HK-2 (cell line): ENCODE measurements at regions not wholly inside any gene's neighbourhood (a gene's known extent, or its start where the extent isn't known, plus 50 kb on each side); places are given as distances from the start of the nearest gene placed in this dataset.
A peak's percentile ranks its signal among the peaks of the same experiment; 100 is the strongest.
"Not testable (repeated sequence)": the region's sequence is repeated elsewhere in the genome, so short reads cannot be mapped to it uniquely, and the experiment has no call there.

ENCODE experiments used
- DNase-seq: peaks from one replicate; pipeline ENCODE4 v3.0.0-alpha.2; 2018; ENCODE audit not compliant: unreplicated experiment

- no peak for DNase-seq
Observed at GRCh38 chr2:126952216-126952615, 53.5 kb downstream of the TEX51 start.

- no peak for DNase-seq
Observed at GRCh38 chr2:126953483-126953882, 54.8 kb downstream of the TEX51 start.

- DNase-seq, result no peak
Observed at GRCh38 chr2:126954831-126955230, 56.1 kb downstream of the TEX51 start.

- not testable (repeated sequence) for DNase-seq
Observed at GRCh38 chr2:126956773-126957172, 58.1 kb downstream of the TEX51 start.

- DNase-seq, result no peak
Observed at GRCh38 chr2:126963390-126963789, 64.7 kb downstream of the TEX51 start.

GRCh38 chr2:126966601-126967000 lies 67.9 kb downstream of the TEX51 start:
- no peak for DNase-seq

- DNase-seq, result no peak
Observed at GRCh38 chr2:126970583-126970982, 71.9 kb downstream of the TEX51 start.

GRCh38 chr2:126971162-126971480 lies 72.4 kb downstream of the TEX51 start:
- no peak for DNase-seq

- DNase-seq, result peak; percentile 76
Observed at GRCh38 chr2:126971481-126972278, 73.0 kb downstream of the TEX51 start.

- no peak for DNase-seq
Observed at GRCh38 chr2:126972279-126972626, 73.6 kb downstream of the TEX51 start.

- DNase-seq, result no peak
Observed at GRCh38 chr2:126973745-126974144, 75.1 kb downstream of the TEX51 start.

GRCh38 chr2:126975671-126976655 lies 77.3 kb downstream of the TEX51 start:
- DNase-seq, result no peak

GRCh38 chr2:126976721-126977328 lies 78.1 kb downstream of the TEX51 start:
- no peak for DNase-seq

GRCh38 chr2:126978333-126978732 lies 79.6 kb downstream of the TEX51 start:
- DNase-seq, result no peak

GRCh38 chr2:126979039-126980003 lies 80.6 kb downstream of the TEX51 start:
- DNase-seq, result no peak

- DNase-seq, result no peak
Observed at GRCh38 chr2:126981476-126981875, 82.8 kb downstream of the TEX51 start.

- DNase-seq, result no peak
Observed at GRCh38 chr2:126982935-126983334, 84.2 kb downstream of the TEX51 start.

GRCh38 chr2:126986631-126987187 lies 88.0 kb downstream of the TEX51 start:
- no peak for DNase-seq

GRCh38 chr2:126988482-126988881 lies 89.8 kb downstream of the TEX51 start:
- DNase-seq, result no peak

GRCh38 chr2:126989064-126989463 lies 90.4 kb downstream of the TEX51 start:
- not testable (repeated sequence) for DNase-seq

GRCh38 chr2:126990200-126990599 lies 91.5 kb downstream of the TEX51 start:
- no peak for DNase-seq
